Tibial nerve (tissue), 4 donors: ENCODE measurements at regions not wholly inside any gene's neighbourhood (a gene's known extent, or its start where the extent isn't known, plus 50 kb on each side); places are given as distances from the start of the nearest gene placed in this dataset.

Source experiments
- CTCF ChIP-seq, 5 experiments: fragments of 200-600 bp in 3 of 5; fragments of 450-650 bp in 2 of 5; sonication (generic) in 3 of 5; IDR thresholded peaks; one replicate each; pipeline ENCODE4 v1.5.1; 2016 to 2019; ENCODE audit warnings: antibody characterized with exemption in 5 of 5, mild to moderate bottlenecking in 3 of 5, moderate library complexity in 2 of 5
- EP300 ChIP-seq, 2 donors: sonication (generic); formaldehyde crosslinking; IDR thresholded peaks; one replicate each; pipeline ENCODE4 v1.6.1; 2017; ENCODE audit warnings: antibody characterized with exemption in 2 of 2, mild to moderate bottlenecking in 1 of 2
- POLR2A ChIP-seq, 2 donors: fragments of 450-650 bp; IDR thresholded peaks; one replicate each; pipeline ENCODE4 v1.6.1; 2017; ENCODE audit warnings: antibody characterized with exemption in 2 of 2, mild to moderate bottlenecking in 2 of 2, moderate library complexity in 2 of 2

- TF ChIP-seq CTCF (IDR thresholded peaks at IDR 0.05) (no peak), POLR2A (IDR thresholded peaks at IDR 0.05) (no peak), EP300 (IDR thresholded peaks at IDR 0.05) (no peak)
These were observed 100.0 kb upstream of the CLDN14 start for GRCh38 chr21:36579898-36580297.
